Endometrial microvascular endothelial cells (primary cell): ENCODE measurements at regions not wholly inside any gene's neighbourhood (a gene's known extent, or its start where the extent isn't known, plus 50 kb on each side); places are given as distances from the start of the nearest gene placed in this dataset.
"Not testable (repeated sequence)": the region's sequence is repeated elsewhere in the genome, so short reads cannot be mapped to it uniquely, and the experiment has no call there.

Experiments
- in situ Hi-C: cut with HindIII; loops from 2 replicates; pipeline ENCODE4 v1.10.0; 2017; ENCODE audit warnings: low sequenced_read_pairs, low pct_unique_long_range_greater_than_20kb; ENCODE audit errors: inconsistent ontology term

DNA sequence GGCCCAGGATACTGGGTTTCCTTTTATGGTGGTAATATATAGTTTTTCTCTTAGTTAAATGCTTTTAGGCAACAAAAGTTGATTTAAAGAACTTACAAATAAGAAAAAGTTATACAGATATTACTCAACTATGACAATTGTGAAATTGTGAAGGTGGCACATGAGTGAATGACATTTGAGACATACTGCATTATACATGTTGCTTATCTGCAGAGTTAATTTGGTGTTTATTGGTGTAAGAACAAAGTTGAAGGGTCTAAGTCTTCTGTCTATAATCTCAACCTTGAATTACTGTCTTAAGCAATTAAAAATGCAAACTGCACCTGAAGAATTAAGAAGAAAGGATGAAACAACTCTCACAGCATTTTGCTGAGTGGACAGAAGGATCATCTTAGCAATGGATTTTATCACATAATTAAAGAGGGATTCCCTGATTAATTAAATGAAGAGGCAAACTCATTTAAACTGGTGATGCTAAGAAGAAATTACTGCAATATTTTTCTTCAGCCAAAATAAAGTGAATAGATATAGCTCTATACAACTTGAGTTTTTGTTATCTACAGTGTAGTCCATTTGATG lies 298.9 kb upstream of the TGFBR2 start:
- in situ Hi-C loops: no loop called here

DNA sequence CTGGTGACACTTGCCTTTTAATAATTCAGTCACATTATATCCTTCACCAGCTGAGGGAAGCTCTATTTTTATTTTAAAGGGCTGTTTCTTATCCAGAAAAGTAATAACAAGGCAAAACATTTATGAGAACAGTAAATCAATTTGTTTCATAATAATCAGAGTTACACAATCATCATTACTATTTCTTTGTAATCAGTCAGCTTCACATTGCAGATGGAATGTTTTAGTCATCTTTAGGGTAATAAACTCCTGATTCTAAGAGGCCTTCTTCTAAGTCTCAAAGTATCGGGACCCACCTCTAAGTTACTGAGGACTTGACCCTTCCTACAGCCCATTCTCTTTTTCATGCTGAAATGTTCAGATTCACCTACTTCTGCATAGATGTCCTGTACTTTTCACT lies 298.3 kb upstream of the TGFBR2 start:
- in situ Hi-C loops: no loop called here

DNA sequence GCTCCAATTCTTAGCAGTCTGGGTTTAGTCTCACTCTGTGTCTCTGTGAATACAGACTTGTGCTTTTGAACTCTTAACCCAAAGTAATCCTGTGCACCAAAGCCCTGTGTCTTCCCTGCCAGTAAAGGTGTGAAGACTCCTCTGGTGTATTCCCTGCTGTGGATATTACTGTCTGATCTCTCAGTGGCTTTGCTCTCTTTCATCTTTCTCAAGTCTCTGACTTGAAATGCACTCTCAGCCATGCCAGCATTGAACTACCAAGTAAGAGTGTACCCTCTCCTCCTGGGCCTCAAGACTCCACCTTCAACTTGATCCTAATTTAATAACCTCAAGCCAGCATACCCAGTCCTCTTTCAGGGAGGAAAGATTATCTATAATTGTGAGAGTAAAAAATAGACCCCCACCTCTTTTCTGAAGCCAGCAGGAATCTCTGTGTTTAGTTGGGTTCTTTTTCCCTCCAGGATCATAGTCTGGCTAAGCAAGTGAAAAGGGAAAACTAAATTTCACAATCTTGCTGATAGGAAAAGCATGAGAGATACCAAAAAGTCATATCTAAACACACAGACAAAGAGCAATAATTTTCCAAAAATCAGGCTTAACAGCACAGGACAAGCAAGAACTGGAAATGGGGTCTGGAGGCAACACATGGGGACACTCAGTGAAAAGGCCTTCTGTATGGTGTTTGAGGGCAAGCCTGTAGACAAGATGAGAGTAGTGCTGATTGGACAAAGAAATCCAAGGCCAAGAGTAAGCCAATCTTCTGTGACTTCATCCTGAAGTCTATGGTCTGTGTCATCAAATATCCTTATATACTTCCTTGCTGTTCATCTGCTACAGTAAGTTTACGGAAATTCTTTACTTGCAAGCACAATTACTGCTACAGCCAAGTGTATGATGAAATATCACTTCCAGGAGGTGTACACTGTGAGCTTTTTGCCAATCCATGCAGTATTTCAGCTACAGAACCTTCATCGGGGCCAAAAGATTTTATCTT lies 296.1 kb upstream of the TGFBR2 start:
- in situ Hi-C loops: no loop called here

DNA sequence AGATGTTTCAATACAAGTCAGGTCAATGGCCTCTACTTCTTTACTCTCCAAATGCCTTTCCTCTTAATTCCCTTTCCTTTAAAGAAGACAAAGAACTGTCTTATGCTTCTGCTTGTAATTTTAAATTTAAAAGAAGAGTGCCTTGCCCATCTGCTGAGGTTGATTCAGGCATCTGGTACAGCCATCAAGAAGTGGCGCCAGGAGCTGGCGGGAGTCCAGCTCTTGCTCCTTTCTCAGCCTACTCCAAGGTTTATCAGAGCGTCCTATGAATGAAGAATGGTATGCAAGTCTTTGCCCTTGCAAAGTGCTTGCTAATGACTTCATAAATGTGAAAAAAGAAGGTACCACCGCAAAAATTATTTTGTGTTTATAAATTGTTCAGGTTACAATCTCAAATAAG lies 294.6 kb upstream of the TGFBR2 start:
- in situ Hi-C loops: no loop called here

DNA sequence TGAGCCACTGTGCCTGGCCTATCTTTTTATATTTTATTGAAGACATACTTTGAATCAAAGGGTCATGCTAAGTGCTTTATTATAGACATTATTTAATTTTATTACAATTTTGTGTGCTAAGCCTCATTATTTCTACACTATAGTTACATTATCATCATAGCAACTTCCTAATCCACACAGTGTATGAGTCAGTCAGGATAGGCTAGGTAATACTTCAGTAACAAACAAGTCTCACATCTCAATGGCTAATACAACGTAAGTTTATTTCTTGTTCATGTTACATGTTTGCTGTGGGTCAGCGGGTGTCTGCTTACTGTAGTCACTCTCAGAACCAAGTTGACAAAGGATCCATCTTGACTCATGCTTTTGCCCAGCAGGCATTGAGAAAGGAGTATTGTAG lies 292.6 kb upstream of the TGFBR2 start:
- in situ Hi-C loops: no loop called here

DNA sequence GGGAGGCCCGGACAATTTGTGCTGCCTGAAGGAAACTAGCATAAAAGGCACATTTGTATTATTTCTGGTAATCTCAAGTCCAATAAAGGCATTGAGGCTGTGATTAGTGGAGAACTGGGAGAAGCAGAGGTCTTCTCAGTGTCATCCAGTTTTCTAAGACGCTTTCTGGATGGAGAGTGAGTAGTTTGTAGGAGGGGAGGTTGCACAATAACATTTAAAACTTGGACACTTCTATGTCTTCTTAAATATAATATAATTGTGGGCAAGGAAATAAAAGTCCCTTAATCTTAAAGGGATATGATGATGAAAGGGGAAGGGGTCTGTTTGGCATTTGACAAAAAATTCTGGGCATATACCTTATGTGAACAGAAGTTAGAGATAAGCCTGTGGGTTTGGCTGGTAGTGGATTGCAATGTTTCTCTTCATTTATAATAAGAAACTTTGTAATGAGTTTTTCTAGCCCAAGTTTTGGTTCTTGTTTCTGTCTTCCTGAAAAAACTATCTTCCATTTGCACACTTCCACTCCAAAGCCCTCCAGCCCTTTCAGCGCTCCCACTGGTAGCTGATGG lies 291.6 kb upstream of the TGFBR2 start:
- in situ Hi-C loops: no loop called here

DNA sequence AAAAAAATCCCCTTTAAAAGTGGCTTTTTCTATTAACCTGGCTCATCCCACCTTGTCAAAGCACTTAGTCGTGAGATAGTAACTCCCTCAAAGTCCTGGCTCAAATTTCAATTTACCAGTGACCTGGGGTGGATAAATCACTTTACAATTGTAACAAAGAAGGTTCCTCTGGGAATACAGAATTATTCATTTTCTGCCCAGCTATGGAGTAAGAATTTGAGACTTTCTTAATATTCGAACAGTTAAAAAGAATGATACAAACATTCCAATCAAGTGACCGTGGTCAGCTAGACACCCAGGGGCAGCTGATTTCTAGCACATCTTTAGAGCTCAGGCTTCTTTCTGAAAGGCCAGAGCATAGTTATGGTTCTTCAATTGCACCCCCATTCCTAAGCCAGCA lies 291.0 kb upstream of the TGFBR2 start:
- in situ Hi-C loops: no loop called here

DNA sequence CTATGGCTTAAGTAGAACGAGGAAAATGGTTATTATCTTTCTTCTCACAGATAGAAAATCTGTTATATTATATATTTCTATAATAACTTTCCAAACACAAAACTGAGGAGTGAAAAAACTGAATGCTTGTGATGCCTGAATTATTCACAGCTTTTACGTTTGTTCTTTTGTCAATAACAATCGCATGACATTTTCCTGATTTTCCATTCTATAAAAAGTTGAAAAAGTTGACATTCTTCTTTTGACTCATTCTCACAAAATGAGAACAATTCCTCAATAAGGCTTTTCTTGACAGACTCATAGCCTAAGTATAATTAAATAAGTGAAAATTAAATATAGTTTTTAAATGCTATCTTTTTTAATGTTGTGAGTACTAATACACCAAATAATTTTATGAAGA lies 288.8 kb upstream of the TGFBR2 start:
- in situ Hi-C loops: no loop called here

DNA sequence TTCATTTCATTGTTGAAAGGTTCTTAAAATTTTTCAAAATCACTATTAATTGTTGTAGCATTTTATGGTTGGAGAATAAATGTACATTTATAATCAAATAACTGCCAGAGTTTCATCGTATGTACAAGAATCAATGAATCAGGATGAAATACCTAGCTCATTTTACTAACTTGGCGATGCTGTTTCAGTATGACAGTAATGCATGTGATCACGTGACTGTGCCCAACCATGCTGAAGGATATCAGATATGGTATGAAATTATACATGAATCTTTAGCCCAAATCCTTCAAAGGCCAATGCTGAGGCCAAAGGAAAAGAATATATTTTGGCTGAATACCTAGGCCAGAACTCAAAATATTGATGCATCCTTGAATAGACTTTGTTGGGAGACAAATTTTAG lies 288.3 kb upstream of the TGFBR2 start:
- in situ Hi-C loops: no loop called here

DNA sequence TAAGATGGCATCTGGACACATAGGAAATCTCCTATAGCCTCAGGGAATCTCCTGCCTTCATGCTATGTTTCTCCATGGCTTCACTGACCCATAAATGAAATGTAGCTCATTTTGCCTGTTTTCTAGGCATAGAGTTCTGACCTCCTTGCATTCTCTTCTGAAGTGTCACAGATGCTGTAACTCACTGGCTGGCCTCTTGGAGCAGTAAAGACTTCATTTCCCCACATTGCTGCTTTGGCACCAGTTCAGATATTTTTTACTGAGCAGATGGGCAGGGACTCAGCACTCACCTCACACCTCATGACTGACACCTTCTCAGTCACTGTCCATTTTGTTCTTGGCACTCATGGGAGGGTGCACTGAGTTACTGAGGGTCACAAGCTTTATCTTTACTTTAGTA lies 286.7 kb upstream of the TGFBR2 start:
- in situ Hi-C loops: no loop called here

DNA sequence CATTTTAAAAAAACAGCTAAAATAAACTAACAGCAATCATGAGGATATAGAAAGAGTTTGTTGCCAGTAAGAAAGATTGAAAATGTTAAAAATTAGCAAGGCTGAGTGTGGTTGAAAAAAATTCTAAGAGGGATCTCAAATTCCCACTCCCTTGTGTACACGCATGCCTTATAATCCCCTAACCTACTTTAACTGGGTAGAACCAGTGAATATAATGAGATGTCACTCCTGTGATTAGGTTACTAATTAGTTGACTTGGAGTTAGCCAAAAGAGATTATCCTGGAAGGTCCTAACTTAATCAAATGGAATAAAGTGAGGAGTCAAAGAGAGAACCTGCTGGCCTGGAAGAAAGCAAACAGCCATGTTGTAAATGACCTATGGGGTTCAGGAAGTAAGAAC lies 286.0 kb upstream of the TGFBR2 start:
- in situ Hi-C loops: no loop called here

DNA sequence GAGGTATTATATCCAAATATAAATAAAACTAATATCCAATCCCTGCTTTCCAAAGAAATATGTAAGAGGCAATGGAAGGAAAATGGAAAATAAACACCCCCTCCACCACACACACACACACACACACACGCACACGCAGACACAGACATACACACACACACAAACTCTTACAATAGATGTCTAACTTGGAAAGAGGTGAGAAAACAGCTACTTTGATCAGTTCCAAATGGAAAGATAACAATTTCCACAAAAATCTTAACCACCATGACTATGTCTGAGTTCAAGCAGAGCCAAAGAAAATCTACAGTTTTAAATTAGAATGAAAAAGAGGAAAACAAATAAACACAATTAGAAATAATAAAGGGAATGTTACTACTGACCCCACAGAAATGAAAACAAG lies 285.3 kb upstream of the TGFBR2 start:
- in situ Hi-C loops: no loop called here

DNA sequence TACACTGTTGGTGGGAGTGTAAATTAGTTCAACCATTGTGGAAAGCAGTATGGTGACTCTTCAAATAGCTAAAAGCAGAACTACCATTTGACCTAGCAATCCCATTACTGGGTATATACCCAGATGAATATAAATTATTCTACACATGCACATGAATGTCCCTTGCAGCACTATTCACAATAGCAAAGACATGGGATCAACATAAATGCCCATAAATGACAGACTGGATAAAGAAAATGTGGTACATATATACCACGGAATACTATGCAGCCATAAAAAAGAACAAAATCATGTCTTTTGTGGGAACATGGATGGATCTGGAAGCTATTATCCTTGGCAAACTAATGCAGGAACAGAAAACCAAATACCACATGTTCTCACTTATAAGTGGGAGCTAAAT lies 282.8 kb upstream of the TGFBR2 start:
- in situ Hi-C loops: not testable (repeated sequence)

DNA sequence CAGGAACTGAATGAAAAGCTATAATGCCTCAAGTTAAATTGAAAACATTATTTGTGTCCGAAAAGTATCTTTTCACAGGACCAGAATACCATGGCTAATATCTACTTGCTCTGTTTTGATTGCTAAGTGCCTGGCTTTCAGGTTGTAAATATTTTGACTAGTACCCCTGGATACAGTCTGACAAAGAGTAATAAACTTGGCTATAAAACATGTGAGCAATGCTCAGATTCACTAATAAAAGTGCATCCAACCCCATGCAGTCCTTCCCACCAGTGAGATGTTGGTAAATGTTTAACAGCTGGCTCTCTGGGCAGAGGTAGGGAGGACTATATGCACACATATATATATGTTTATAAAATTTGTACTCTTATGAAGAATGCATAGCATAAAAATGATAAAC lies 281.8 kb upstream of the TGFBR2 start:
- in situ Hi-C loops: no loop called here

DNA sequence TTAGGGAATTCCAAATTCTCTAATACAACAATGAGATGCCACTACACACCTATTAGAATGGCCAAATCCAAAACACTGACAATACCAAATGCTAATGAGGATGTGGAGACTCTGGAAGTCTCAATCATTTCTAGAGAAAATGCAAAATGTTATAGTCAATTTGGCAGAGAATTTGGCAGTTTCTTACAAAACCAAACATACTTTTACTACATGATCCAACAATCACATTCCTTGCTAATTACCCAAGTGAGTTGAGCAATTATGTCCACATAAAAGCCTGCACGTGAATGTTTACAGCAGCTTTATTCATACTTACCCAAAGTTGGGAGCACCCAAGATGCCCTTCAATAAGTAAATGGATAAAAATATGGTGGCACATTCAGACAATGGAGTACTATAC lies 278.4 kb upstream of the TGFBR2 start:
- in situ Hi-C loops: loop anchor here (25.0 kb wide), 1 partner anchor 284 kb away; the partner anchor contains the start of gene TGFBR2

DNA sequence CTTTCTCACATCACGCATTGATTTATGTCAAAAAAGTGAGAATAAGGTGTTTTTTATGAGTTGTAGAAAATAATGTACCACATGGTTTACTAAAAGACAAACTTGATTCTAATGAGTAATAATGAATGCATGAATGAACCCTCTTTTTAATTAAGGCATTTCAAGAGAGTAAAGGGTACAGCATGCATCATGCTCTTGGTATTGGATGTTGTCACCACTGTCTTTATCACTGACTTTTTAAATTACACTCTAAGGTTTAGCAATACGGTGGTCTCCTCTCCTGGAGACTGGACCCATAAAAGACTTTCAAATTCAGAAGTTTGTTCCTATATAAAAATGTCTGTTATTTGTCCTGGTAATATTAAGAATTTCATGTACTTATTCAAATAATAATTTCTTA lies 277.5 kb upstream of the TGFBR2 start:
- in situ Hi-C loops: loop anchor here (25.0 kb wide), 1 partner anchor 283 kb away; the partner anchor contains the start of gene TGFBR2

DNA sequence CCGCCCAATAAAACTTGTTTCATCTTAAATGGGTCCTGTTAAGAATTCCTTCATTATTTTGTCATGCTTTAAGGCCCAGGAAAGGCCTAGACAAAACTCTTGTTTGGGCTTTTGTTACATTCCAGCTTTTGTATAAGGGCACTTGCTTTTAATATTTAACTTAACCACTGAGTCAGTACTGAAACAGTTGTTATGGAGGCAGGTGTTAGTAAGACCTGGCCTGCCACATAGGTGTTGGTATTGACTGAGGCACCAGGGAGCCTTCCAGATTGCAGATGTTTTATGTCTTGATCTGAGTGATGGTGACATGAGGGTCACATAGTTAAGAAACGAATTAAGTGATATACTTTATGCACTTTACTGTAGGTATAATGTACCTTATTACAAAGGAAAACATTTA lies 274.9 kb upstream of the TGFBR2 start:
- in situ Hi-C loops: loop anchor here (25.0 kb wide), 1 partner anchor 281 kb away; the partner anchor contains the start of gene TGFBR2

DNA sequence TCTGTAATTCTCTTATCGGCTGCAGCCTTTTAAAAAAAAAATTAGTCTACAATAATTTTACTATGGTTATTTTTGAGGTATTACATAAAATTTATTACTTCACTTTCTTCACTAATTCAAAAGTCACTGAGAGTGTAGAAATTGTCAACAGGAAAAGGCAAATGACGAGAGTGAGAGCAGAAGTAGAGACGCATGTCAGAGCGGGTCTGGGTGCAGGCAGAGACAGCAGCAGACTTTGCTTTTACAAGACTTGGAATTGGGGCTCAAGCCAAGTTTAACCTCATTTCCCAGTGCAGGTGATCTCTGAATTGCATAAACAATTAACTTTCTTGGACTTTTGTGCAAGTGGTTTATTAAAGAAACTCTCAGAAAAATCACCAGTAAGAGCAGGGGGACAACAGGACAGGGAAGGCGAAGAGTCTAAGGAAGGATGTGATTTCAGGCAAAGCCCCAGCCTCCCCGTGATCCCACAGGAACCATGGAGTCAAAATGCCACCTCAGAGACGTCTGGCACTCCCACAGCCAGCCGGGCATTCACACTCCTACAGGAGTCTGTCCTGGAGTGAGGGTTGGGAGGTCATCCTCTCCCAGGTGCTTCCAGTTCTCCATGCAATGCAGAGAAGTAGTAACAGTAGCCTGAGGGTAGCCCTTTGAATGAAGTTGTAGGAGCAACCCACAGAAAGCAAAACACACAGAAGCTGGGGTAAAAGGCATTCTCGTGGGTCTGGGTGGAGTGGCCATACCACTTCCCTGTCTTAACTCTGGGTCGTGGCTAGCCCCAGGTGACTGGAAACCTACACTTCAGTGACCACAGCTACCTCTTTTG lies 274.0 kb upstream of the TGFBR2 start:
- in situ Hi-C loops: loop anchor here (25.0 kb wide), 1 partner anchor 280 kb away; the partner anchor contains the start of gene TGFBR2

DNA sequence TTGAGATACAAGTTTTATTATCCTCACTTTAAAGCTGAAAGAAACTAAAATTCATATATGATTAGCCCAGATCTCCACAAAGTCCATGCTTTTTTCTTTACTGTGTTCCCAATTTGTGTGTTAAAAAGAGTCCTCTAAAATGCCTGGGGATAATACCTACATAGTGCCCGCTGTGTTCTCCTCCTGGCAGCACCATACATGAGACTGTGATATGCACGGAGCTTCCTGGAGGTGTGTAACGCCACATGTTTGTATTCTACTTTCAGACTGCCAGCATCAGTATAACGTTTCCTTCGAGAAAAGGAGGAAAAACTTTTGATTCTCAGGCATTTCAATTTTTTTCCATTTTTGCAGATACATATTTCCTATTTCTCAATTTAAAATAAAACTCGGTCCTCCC lies 273.3 kb upstream of the TGFBR2 start:
- in situ Hi-C loops: loop anchor here (25.0 kb wide), 1 partner anchor 279 kb away; the partner anchor contains the start of gene TGFBR2
